ENCODE measurements at regions not wholly inside any gene's neighbourhood (a gene's known extent, or its start where the extent isn't known, plus 50 kb on each side); places are given as distances from the start of the nearest gene placed in this dataset.
A peak's percentile ranks its signal among the peaks of the same experiment; 100 is the strongest.

DNA sequence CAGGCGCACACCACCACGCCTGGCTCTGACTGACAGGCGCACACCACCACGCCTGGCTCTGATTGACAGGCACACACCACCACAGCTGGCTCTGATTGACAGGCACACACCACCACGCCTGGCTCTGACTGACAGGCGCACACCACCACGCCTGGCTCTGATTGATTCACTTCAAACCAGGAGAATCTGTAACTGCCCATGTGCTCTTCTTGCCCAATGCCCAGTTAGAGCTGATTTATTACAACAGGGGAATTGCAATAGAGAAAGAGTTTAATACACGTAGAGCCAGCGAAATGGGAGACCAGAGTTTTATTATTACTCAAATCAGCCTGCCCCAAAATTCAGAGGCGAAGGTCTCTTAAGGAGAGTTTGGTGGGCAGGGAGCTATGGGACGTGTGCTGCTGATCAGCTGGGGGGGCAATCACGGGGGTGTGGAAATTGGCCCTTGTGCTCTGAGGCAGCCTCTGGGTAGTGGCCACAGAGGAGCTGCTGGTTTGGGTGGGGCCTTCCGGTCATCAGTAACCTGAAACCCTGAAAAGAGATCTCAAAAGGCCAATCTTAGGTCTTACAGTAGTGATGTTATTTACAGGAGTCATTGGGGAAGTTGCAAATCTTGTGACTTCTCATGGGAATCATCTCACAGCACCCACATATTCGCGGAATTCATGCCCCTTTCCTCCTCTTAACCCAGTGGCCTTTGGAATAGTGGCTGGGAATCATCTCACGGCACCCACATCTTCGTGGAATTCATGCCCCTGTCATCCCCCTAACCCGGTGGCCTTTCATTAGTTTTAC, 63.8 kb upstream of the TFRC start (continued):
- TF ChIP-seq, protein P1, sequence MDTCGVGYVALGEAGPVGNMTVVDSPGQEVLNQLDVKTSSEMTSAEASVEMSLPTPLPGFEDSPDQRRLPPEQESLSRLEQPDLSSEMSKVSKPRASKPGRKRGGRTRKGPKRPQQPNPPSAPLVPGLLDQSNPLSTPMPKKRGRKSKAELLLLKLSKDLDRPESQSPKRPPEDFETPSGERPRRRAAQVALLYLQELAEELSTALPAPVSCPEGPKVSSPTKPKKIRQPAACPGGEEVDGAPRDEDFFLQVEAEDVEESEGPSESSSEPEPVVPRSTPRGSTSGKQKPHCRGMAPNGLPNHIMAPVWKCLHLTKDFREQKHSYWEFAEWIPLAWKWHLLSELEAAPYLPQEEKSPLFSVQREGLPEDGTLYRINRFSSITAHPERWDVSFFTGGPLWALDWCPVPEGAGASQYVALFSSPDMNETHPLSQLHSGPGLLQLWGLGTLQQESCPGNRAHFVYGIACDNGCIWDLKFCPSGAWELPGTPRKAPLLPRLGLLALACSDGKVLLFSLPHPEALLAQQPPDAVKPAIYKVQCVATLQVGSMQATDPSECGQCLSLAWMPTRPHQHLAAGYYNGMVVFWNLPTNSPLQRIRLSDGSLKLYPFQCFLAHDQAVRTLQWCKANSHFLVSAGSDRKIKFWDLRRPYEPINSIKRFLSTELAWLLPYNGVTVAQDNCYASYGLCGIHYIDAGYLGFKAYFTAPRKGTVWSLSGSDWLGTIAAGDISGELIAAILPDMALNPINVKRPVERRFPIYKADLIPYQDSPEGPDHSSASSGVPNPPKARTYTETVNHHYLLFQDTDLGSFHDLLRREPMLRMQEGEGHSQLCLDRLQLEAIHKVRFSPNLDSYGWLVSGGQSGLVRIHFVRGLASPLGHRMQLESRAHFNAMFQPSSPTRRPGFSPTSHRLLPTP (IDR thresholded peaks at IDR 0.05; ENCODE audit: borderline replicate concordance, extremely low read depth, insufficient read length): no peak
- 0 out of 2 replicates have a peak, but pooled peaks have one; percentile 25 for TF ChIP-seq NBN (IDR thresholded peaks at IDR 0.05; ENCODE audit: low read depth)
- TF ChIP-seq SIRT6 (IDR thresholded peaks at IDR 0.05; ENCODE audit: low read depth, low read length): no peak
- TF ChIP-seq RBFOX2 (IDR thresholded peaks at IDR 0.05; ENCODE audit: low read depth, low read length): peak; percentile 59
- TF ChIP-seq FOXK2 (conservative IDR thresholded peaks at IDR 0.05 in 1 of 2, IDR thresholded peaks at IDR 0.05 in 1 of 2; ENCODE audit: low read depth in 2 of 2): peak; percentile 16 to 53; a peak in 1 of 4 replicates
- no peak for TF ChIP-seq CHD2 (IDR thresholded peaks at IDR 0.05; ENCODE audit: low read depth, low read length)
- peak; percentile 85 for TF ChIP-seq ETV5 (CRISPR knock-in tag; IDR thresholded peaks at IDR 0.05; ENCODE audit: low read depth)
- peak in 1 of 2 experiments; percentile 16; a peak in 1 of 4 replicates for TF ChIP-seq SRF (CRISPR knock-in tag; IDR thresholded peaks at IDR 0.05)
- TF ChIP-seq RFX7 (CRISPR knock-in tag; IDR thresholded peaks at IDR 0.05): no peak
- peak; percentile 58 for TF ChIP-seq EP300 (IDR thresholded peaks at IDR 0.05; ENCODE audit: low read length)
- 0 out of 2 replicates have a peak, but pooled peaks have one; percentile 3 for TF ChIP-seq CBFA2T3 (IDR thresholded peaks at IDR 0.05)
- no peak for TF ChIP-seq PHB2 (IDR thresholded peaks at IDR 0.05; ENCODE audit: low read depth)
- TF ChIP-seq TARDBP (IDR thresholded peaks at IDR 0.05): no peak
- no peak for TF ChIP-seq ZNF780A (CRISPR knock-in tag; IDR thresholded peaks at IDR 0.05)
- TF ChIP-seq, protein P2, sequence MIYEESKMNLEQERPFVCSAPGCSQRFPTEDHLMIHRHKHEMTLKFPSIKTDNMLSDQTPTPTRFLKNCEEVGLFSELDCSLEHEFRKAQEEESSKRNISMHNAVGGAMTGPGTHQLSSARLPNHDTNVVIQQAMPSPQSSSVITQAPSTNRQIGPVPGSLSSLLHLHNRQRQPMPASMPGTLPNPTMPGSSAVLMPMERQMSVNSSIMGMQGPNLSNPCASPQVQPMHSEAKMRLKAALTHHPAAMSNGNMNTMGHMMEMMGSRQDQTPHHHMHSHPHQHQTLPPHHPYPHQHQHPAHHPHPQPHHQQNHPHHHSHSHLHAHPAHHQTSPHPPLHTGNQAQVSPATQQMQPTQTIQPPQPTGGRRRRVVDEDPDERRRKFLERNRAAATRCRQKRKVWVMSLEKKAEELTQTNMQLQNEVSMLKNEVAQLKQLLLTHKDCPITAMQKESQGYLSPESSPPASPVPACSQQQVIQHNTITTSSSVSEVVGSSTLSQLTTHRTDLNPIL (CRISPR knock-in tag; IDR thresholded peaks at IDR 0.05): no peak
- TF ChIP-seq FOXM1 (IDR thresholded peaks at IDR 0.05; ENCODE audit: low read depth): no peak
- no peak for TF ChIP-seq FOXM1 (CRISPR knock-in tag; IDR thresholded peaks at IDR 0.05; ENCODE audit: low read depth)
- TF ChIP-seq MTA3 (IDR thresholded peaks at IDR 0.05; ENCODE audit: borderline replicate concordance): peak; percentile 64; the same call in 1 of the 2 replicates

All from K562 (cell line).